Lung microvascular endothelial cell (primary cell): ENCODE measurements at regions not wholly inside any gene's neighbourhood (a gene's known extent, or its start where the extent isn't known, plus 50 kb on each side); places are given as distances from the start of the nearest gene placed in this dataset.
A peak's percentile ranks its signal among the peaks of the same experiment; 100 is the strongest.
"Not testable (repeated sequence)": the region's sequence is repeated elsewhere in the genome, so short reads cannot be mapped to it uniquely, and the experiment has no call there.

Experiments
- DNase-seq, 2 donors: peaks; one replicate each; pipeline versions ENCODE4 v3.0.0 to v3.0.0-alpha.2; 2010; ENCODE audit warnings: low read depth in 2 of 2

DNA sequence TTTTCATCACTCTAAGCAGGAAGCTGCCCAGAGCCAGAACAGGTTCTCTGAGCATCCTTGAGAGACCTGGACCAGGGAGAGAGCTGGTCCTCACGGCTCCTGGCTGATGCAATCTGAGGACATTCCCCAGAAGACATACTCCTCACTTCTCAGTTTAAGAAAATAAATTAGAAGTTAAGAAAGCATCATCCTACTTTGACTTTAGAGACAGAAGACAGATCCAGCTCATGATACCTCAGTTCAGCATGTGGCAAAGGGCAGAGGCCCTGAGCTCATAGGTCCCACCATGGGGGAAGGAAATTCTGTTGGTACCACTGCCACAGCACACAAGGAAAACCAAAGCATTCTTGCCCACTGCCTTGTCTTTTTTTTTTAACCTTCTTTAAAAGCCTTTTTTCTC is 378.1 kb upstream of the JARID2 start:
- no peak for DNase-seq

DNA sequence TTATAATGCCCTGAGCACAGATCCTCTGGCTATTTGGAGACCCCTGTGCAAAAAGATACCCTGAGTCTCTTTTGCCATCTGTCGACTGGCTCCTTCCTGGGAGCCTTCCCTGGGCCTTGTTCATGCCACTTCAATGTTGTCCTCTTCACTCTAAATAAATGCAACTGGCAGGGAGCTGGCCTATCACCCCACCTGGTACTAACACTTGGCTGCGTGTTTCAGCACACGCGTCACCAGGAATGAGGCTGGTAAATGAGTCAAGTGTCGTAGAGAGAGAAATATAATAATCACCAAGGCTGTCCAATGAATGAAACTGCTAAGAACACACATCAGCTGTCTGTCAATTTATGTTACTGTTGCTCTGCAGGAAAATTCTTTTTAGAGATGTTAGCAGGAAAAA is 374.6 kb upstream of the JARID2 start:
- DNase-seq, result no peak

DNA sequence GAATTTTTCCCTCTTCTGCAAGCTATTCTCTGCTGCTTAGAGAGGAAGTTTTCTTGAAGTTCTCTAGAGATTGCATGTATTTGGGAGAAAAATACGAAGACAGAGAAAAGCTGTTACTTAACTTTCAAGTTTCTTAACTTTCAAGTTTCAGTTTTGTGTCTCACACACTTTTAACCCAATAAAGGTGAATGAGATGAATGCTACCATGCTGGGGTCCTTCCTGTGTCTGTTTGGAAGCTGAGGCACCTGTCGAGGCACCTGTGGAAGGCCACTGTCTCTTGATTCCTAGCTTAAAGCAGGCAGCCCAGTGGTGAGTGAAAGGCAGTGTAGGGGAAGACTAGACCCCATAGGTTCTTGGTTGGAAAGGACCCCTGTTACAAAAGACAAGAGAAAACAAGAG is 372.8 kb upstream of the JARID2 start:
- DNase-seq, result no peak

DNA sequence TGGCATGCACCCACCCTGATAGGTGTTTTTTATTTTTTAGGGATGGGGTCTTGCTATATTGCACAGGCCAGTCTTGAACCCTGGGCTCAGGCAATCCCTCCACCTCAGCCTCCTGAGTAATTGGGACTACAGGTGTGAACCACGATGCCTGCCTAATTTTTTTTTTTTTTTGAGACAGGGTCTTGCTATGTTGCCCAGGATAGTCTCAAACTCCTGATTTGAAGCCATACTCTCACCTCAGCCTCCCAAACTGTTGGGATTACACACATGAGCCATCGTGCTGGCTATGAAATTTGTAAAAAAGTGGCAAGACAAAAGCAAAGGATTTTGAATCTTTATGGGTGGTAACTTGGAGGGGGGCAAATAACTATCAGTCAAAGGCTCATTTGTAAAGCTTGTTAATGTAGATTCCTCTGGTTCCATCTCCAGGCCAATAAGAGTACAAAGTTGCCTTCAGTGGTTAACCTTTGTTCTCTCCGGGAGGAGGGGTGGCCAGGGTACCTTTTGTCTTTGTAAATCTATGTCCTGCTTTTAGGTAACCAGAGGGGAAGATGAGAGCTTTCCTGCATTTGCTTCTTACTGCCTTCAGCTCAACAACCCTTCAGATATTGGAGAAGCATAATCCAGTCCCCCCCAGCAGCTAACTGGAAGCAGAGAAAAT is 372.0 kb upstream of the JARID2 start:
- DNase-seq, result no peak

DNA sequence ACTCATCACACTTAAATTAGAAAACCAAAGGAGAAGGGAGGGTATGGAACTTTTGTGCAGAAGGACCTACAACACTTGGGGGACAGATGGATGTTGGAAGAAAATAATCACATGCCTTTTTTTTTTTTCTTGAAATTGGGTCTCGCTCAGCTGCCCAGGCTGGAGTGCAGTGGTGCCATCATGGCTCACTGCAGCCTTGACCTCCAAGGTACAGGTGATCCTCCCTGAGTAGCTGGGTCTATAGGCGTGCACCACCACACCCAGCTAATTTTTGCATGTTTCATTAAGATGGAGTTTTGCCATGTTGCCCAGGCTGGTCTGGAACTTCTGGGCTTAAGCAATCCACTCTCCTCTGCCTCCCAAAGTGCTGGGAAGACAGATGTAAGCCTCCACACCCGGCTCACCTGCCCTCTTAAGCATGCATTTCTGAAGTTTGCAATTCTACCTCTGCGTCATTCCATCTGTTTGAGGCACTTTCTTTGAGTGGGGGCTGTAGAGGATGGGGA is 370.8 kb upstream of the JARID2 start:
- DNase-seq, result no peak

DNA sequence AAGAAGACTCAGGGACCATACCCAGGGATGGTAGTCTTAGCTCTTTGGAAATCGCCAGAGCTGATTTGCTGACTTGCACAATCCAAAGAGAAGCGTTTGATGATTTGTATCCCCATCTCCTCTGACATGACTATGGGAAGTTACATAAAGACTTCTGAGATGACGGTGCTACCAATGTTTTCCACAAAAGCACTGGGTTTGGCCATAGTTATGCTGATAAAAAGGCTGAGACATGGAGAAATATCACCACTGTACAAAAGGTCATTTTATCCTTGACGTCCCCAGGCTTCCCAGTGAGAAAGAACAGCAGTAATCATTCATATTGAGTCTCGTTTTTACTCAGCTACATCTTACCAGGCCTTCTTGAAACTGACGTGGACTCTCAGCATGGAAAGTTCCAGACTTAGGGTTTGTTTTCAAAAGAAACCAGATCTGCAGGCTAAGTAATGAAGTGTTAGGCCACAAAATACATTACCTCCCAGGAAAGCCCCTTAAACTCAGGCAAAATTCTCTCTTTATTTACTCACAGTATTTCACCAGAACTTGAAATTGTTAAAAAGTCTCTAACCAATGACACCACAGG is 370.3 kb upstream of the JARID2 start:
- DNase-seq, result no peak

DNA sequence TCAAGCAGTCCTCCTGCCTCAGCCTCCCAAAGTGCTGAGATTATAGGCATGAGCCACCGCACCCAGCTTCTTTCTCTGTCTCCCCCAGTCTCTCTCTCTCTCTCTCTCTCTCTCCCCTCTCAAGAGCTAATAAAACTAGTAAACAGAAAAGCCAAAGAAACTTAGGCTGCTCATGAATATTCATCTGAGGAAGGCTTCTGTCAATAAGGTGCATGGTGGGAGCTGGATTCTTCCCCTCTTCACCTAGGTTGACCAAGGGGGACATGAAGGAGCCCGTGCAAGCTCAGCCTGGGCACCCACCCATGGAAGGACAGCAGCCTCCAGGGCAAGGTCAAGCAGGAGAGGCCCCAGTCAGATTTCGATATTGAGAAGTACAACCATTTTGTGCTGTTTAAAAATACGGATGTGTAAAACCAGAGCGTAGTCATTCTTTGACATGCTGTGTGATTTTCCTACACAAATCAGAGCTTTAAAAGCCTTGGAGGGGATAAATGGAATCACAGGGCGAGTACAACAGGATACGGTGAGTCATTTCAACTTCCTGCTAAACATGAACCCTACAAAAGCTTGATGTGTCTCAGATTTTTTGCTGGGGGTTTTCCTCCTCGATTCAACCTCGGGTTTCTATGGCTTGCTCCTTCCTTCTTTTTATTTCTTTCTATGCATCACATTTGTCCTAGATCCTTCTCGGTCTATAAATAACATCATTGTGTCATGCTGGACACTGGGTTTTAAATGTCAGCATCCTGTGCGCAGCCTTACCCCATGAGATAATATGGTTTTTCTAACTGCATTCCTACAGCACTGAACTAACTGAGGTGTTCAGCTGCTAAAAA is 368.9 kb upstream of the JARID2 start:
- peak; percentile 93 to 94 for DNase-seq

DNA sequence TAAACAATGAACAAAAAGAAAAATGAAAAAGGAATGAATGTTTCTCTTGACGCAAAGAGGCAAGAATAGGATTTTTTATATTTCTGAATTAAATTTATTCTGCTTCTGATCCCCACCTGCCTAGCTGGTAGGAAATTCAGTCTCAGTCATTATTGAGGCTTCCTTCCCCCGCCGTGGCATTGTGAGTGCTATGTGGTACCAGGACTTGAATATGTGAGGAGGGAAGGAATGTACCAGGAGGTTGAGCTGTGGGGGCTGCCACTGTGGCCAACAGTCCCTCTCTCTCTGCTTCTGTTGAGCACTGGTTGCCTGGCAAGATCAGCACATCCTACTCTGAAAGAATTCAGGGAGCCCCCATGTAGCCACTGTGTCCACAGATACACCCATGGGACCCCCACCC is 368.1 kb upstream of the JARID2 start:
- DNase-seq, result no peak

DNA sequence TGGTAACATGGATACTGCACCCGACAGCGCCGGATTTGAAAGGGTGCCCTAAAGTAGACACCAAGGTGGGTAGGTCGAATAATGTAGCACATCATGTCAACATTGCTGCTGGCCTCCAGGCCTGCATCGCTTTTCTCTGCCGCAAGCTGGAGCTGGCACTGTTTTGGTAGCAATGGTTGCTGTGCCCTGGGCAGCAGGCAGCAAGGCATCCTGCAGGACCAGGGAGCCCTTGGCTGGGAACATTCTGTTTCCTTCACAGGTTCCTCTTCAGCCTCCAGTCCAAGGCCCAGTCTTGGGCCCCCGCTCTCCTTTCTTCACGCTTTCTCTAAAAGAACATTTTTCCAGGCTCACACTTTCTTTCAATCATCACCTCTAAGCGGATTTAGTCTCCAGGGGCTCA is 365.8 kb upstream of the JARID2 start:
- no peak for DNase-seq

DNA sequence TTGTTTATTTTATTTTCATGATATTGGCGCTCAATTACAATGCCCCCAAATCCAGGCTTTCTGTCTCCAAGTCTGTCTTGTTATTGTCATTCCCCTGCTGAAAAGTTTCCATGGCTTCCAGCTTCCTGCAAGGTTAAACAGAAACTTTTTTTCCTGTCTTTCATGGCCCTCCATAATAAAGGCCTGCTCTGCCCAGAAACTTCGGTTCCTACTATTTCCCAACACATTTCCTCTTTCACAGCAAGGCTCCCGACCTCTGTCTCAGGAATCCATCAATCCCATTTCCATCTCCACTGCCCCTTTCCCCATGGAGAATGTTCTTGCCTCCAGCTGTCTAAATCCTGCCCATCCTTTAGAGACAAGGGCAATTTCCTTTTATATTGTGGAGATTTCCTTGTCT is 365.2 kb upstream of the JARID2 start:
- peak; percentile 28 to 85 for DNase-seq

DNA sequence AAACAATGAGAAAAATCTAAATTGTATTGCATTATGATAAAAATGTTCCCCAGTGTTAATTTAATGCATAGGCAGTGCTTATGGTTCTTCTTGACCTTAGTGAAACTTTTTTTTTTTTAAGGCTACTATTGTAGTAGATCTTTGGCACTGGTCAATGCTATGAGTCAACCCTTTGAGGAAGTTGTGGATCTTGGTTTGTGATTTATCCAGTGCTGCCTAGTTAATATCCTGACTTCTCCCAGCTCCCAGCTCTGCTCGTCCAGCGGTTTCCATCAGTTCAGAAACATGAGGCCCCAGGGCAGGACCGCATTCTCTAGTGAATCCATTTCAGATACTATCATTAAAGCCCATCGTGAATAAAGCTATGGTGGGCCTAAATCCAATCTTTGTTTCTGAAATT is 364.5 kb upstream of the JARID2 start:
- peak; percentile 20 to 91 for DNase-seq

DNA sequence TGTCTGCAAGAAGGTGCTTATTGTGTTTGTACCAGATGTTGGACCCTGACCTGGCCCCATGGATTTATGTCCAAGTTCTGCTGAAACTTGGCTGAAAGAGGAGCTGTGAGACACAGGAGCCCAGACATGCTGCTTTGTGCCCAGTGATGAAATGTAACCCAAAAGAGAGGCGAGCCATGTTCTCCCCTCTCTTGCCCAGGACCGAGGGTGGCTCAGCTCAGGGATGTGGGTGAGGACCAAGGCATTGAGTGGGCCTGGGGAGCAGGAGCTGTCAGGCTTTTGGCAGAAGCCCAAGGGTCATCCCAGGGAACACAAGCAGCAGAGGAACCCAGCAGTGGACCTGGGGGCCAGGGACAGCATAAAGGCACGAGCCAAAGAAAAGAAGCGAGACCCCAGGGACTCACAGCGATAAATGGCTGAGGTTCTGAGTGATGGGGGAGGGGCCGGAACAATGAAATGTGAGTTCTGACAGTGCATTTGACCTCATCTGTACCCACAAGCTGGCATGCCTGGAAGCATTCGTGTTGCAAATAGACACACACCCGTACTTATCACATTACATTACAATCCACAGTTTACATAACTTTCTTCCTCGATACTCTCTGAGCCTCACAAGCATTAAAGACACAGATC is 363.4 kb upstream of the JARID2 start:
- peak in 1 of 2 donors; percentile 16 for DNase-seq

DNA sequence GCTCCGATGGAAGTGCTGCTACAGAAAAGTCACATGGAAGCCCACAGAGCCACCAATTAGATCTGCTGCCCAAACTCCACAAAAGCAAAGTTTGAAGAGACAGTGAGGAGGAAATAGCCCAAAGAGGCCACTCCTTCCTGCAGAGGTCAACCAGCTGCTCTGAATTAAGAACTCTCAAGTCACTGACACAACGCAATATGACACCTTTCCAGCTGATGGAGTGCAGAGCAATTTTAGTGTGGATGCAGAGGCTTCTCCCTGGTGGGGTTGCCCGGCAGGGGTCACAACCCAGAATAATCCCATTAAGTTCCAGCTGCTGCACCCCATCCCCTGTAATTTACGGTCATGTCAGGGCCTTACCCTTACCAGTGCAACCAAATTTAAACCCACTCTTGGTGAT is 361.9 kb upstream of the JARID2 start:
- no peak for DNase-seq

DNA sequence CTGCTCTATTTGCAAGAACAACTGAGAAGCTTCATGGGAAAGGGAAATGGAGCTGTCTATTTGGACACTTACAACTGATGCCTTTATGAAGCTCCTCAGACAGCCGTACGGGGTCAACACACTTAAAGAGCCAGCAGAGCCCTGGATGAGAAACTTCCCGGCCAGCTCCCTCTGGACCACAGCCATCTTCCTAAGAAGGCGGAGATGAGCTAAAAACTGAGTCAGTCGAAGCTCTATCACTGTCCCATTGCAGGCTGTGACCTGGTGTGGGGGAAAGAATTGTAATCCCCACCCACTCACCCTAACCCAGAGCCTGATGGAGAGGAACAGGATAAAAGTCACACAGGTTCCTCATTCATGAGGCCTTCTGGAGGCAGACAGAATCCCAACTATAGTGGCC is 360.4 kb upstream of the JARID2 start:
- no peak for DNase-seq

DNA sequence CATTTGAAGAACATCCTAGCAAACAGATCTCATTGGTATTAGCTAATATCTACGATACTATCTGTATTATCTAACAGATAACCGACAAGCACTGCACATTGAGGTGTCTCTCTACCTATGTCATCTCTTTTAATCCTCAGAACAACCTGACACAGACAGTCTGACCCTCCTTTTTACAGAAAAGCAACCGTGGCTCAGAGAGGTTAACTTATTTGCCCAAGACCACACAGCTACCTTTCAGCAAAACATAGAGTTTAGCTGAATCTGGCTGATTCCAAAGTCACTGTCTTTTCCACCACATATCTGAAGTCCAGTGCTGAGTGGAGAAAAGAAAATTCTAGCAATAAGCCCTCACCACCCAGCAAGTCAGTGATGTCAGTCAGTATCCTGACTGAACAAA is 358.7 kb upstream of the JARID2 start:
- DNase-seq, result no peak

DNA sequence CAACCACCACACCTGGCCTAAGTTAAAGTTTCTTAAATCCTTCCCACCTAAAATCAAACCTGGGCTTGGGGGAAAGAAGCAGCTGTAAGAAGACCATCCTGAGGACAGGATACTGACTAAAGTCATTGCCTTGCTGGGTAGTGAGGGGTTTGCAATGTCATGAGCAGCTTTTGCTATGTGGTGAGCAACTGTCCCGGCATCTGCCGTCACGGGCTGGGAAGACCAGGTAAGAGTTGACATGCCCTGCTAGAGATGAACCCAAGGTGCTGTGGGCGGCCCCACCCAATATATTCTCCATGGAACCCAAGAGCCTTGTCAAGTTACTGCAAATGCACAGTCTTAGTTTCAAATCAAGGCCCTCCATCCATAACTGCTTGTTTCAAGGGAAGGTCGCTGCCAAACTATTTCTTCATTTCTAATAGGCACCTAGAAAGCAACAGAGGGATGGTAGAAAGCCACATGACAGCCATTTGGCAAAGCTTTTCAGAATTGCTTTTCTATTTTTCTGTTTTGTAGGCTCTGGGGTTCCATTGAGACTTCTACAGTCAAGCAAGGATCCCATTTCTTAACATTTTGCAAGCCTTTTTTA is 357.8 kb upstream of the JARID2 start:
- no peak for DNase-seq

DNA sequence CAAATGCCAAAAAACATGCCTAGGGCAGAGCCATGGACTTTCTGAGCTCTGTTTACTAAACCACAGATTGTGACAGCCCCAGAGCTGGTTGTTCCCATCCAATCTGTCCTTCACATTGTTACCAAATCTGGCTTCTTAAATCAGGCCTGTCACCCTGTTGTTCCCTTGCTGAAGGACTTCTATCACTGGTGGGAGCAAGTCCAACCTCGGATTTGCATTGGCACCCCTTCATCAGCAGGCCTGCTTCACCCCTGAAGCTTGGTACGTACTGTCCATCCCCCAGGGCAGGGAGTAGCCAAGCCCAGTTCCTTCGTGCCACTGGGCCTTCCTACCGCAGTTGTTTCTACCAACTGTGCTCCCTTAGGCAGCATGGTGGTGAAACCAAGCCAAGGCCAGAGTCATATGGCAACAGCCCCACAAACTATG is 357.3 kb upstream of the JARID2 start:
- no peak for DNase-seq

DNA sequence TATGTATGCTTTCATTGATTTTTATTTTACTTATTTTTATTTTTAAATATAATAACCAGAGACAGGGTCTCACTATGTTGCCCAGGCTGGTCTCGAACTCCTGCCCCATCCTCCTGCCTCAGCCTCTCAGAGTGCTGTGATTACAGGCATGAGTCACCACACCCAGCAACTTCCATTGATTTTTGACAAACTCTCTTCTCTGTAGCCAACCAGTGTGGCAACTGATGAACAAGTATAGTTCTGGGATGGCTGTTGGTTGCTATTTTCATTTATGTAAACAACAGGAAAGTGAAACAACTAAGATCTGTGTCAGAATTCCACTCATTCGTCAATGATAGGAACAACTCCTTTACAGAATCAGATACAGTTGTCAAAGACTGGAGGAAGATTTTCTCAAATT is 356.7 kb upstream of the JARID2 start:
- peak; percentile 11 to 47 for DNase-seq

DNA sequence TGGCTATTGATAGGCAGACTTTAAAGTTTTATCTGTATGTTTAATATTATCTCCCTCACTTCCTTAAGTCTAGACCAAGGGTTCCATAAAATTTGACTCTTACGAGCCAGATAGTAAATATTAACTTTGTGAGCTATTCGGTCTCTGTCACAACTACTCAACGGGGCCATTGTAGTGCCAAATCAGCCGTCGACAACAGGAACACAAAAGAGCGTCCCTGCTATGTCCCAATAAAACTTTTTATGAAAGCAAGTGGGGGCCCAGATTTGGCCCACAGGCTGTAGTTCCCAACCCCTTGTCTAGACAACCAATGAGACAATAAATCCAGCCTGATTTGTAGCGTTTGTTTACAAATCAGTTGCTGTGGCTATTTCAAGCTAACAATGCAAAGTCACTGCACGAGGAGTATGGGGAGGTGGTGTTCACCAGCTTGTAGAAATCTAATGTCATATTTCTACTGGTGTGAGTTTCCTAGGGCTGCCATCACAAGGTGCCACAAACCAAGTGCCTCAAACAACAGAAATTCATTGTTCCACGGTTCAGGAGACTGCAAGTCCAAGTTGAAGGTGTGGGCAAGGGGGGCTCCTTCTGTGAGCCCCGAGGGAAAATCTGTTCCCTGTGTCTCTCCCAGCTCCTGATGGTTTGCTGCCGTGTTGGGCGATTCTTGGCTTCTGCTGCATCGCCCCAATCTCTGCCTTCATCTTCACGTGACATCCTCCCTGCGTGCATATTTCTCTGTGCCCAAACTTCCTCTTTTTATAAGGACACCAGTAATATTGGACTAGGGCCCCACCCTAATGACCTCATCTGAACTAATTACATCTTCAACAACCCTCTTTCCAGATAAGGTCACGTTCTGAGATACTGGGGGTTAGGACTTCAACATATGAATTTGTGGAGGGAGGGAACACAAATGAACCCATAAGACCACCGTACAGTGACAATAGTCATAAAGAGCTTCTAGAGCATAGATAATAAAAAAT is 356.0 kb upstream of the JARID2 start:
- DNase-seq, result no peak

DNA sequence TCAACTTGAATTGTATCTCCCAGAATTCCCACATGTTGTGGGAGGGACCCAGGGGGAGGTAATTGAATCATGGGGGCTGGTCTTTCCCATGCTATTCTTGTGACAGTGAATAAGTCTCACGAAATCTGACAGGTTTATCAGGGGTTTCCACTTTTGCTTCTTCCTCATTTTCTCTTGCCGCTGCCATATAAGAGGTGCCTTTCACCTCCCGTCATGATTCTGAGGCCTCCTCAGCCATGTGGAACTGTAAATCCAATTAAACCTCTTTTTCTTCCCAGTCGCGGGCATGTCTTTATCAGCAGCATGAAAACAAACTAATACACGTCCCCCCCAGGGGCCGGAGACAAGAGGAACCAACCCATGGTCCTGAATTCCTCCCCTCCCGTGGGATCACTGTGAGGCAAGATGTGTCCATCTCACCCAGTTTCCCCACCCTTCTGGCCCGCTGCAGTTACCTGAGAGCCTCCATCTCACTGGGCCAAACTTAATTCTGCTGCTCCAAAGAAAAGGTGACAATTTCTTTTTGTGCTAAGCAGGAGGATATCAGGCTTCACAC is 354.0 kb upstream of the JARID2 start:
- DNase-seq, result not testable (repeated sequence)
